Karpas-422 (cell line): ENCODE measurements at regions not wholly inside any gene's neighbourhood (a gene's known extent, or its start where the extent isn't known, plus 50 kb on each side); places are given as distances from the start of the nearest gene placed in this dataset.

Experiments used
- DNase-seq: peaks from one replicate; pipeline ENCODE4 v3.0.0-alpha.2; 2015
- H2AFZ ChIP-seq: fragments of 200-600 bp; sonication (generic); 2 replicates; pipeline ENCODE4 v1.6.1; 2014; ENCODE audit warnings: antibody characterized with exemption, low read length, mixed read lengths
- H3K27ac ChIP-seq: fragments of 200-600 bp; sonication (generic); 2 replicates; pipeline ENCODE4 v1.5.1; 2014; ENCODE audit warnings: mild to moderate bottlenecking, low read length, moderate library complexity
- H3K27me3 ChIP-seq: fragments of 200-600 bp; sonication (generic); 2 replicates; pipeline ENCODE4 v1.6.1; 2014; ENCODE audit warnings: low read length, mixed read lengths
- H3K36me3 ChIP-seq: fragments of 200-600 bp; sonication (generic); 2 replicates; pipeline ENCODE4 v1.6.1; 2014; ENCODE audit warnings: low read length, mixed read lengths; ENCODE audit not compliant: insufficient read depth
- H3K4me1 ChIP-seq: fragments of 200-600 bp; sonication (generic); 2 replicates; pipeline ENCODE4 v1.6.1; 2014; ENCODE audit warnings: mild to moderate bottlenecking, low read length, mixed read lengths
- H3K4me2 ChIP-seq: fragments of 200-600 bp; sonication (generic); 2 replicates; pipeline ENCODE4 v1.6.1; 2014; ENCODE audit warnings: low read length, low read depth, mild to moderate bottlenecking; ENCODE audit not compliant: poor library complexity, severe bottlenecking
- H3K4me3 ChIP-seq: fragments of 200-600 bp; sonication (generic); 2 replicates; pipeline ENCODE4 v1.5.1; 2014; ENCODE audit warnings: mild to moderate bottlenecking, antibody characterized with exemption, low read length, mixed read lengths
- H3K79me2 ChIP-seq: fragments of 200-600 bp; sonication (generic); 2 replicates; pipeline ENCODE4 v1.6.1; 2014; ENCODE audit warnings: mild to moderate bottlenecking, low read length, mixed read lengths
- H3K9ac ChIP-seq: fragments of 200-600 bp; sonication (generic); 2 replicates; pipeline ENCODE4 v1.6.0; 2014; ENCODE audit warnings: low read length
- H3K9me2 ChIP-seq: fragments of 200-600 bp; sonication (generic), shearing (Covaris generic); replicated peaks from 2 replicates; pipeline ENCODE4 v1.6.0; 2014; ENCODE audit warnings: mild to moderate bottlenecking, low read length, moderate library complexity; ENCODE audit not compliant: insufficient read depth
- H3K9me3 ChIP-seq: fragments of 300-700, 200-600 bp; sonication (generic); 2 replicates; pipeline ENCODE4 v1.6.1; 2014; ENCODE audit warnings: low read length, mixed read lengths
- H4K20me1 ChIP-seq: fragments of 200-600 bp; sonication (generic); 2 replicates; pipeline ENCODE4 v1.6.1; 2014; ENCODE audit warnings: mild to moderate bottlenecking, antibody characterized with exemption, low read length, low read depth; ENCODE audit not compliant: insufficient read depth

- no peak overlapping the region for H3K9ac ChIP-seq
- H2AFZ ChIP-seq: peak overlapping the region; percentile 76
- H3K4me1 ChIP-seq: no peaks in the 10 kb centered on the region
- DNase-seq: no peak
- H3K9me3 ChIP-seq: no peaks in the 10 kb centered on the region; the same call in 1 of the 2 replicates
- no peak overlapping the region for H3K4me2 ChIP-seq
- no peaks in the 10 kb centered on the region for H3K36me3 ChIP-seq
- H4K20me1 ChIP-seq: no peaks in the 10 kb centered on the region
- H3K9me2 ChIP-seq: no peaks in the 10 kb centered on the region
- no peaks in the 10 kb centered on the region for H3K27me3 ChIP-seq
- H3K4me3 ChIP-seq: no peak overlapping the region
- H3K79me2 ChIP-seq: no peaks in the 10 kb centered on the region
- H3K27ac ChIP-seq: no peak overlapping the region
These were observed 608.4 kb downstream of the LRFN5 start for GRCh38 chr14:42214981-42215491.

DNA sequence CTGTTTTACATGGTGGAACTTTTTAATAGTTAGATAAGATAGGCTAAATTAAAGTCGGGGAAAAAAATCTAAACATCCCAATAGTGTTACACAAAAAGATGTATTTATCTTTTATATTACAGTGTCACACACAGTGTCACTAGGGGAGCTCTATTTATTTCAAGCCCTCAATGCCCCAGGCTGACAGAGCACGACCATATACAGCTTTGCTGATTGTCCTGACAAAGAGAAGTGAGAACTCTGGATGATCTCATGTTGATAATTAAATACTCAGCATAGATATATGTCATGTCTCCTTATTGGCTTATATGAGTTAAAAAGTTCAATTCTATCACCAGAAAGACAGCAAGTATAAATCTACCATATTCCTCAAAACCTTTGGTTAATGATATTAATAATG is 594.3 kb downstream of the LRFN5 start:
- H3K9me3 ChIP-seq: no peaks in the 10 kb centered on the region
- no peak overlapping the region for H3K4me3 ChIP-seq
- H3K27ac ChIP-seq: no peak overlapping the region
- peaks cover 12% of the 10 kb centered on the region for H3K4me1 ChIP-seq
- H3K27me3 ChIP-seq: no peaks in the 10 kb centered on the region
- H2AFZ ChIP-seq: peak overlapping the region; percentile 79
- no peak overlapping the region for H3K9ac ChIP-seq
- no peaks in the 10 kb centered on the region for H3K79me2 ChIP-seq
- peak; percentile 60 for DNase-seq
- no peaks in the 10 kb centered on the region for H4K20me1 ChIP-seq
- no peaks in the 10 kb centered on the region for H3K9me2 ChIP-seq
- no peak overlapping the region for H3K4me2 ChIP-seq
- no peaks in the 10 kb centered on the region for H3K36me3 ChIP-seq

DNA sequence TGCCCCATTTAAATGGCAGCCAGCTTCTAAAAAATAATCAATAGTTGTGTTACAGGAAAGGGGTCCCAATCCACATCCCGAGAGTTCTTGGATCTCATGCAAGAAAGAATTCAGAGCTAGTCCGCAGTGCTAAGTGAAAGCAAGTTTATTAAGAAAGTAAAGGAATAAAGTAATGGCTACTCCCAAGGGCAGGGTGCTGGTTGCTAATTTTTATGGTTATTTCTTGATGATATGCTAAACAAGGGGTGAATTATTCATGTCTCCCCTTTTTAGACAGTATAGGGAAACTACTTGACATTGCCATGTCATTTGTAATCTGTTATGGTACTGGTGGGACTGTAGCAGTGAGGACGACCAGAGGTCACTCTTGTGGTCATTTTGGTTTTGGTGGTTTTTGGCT is 591.3 kb downstream of the LRFN5 start:
- peaks cover 12% of the 10 kb centered on the region for H3K4me1 ChIP-seq
- DNase-seq: no peak
- H3K9ac ChIP-seq: no peak overlapping the region

GRCh38 chr14:42192738-42193653 is 586.3 kb downstream of the LRFN5 start:
- peak overlapping the region; percentile 74 for H2AFZ ChIP-seq

More for the DNA sequence above, 591.3 kb downstream of the LRFN5 start:
- Histone ChIP-seq H3K27me3 (no peaks in the 10 kb centered on the region), H3K36me3 (no peaks in the 10 kb centered on the region), H4K20me1 (no peaks in the 10 kb centered on the region), H2AFZ (peak overlapping the region; percentile 60; the same call in 1 of the 2 replicates), H3K27ac (no peak overlapping the region), H3K9me2 (no peaks in the 10 kb centered on the region), H3K4me2 (no peak overlapping the region), H3K9me3 (no peaks in the 10 kb centered on the region), H3K79me2 (no peaks in the 10 kb centered on the region), H3K4me3 (no peak overlapping the region)

GRCh38 chr14:42190744-42191143 is 584.1 kb downstream of the LRFN5 start:
- Histone ChIP-seq H3K36me3 (no peaks in the 10 kb centered on the region), H3K4me2 (no peak overlapping the region), H3K27me3 (no peaks in the 10 kb centered on the region), H3K9me3 (no peaks in the 10 kb centered on the region), H4K20me1 (no peaks in the 10 kb centered on the region), H3K9me2 (no peaks in the 10 kb centered on the region), H3K4me3 (no peak overlapping the region), H3K79me2 (no peaks in the 10 kb centered on the region), H2AFZ (peak overlapping the region; percentile 16; the same call in 1 of the 2 replicates), H3K9ac (no peak overlapping the region), H3K4me1 (no peaks in the 10 kb centered on the region), H3K27ac (no peak overlapping the region)
- no peak for DNase-seq

More at GRCh38 chr14:42192738-42193653, 586.3 kb downstream of the LRFN5 start:
- Histone ChIP-seq H3K36me3 (no peaks in the 10 kb centered on the region), H3K79me2 (no peaks in the 10 kb centered on the region), H4K20me1 (no peaks in the 10 kb centered on the region), H3K4me2 (no peak overlapping the region), H3K4me3 (no peak overlapping the region), H3K9me3 (no peaks in the 10 kb centered on the region), H3K27ac (no peak overlapping the region), H3K27me3 (no peaks in the 10 kb centered on the region), H3K4me1 (peaks cover 9% of the 10 kb centered on the region), H3K9ac (no peak overlapping the region), H3K9me2 (no peaks in the 10 kb centered on the region)
- DNase-seq: no peak

DNA sequence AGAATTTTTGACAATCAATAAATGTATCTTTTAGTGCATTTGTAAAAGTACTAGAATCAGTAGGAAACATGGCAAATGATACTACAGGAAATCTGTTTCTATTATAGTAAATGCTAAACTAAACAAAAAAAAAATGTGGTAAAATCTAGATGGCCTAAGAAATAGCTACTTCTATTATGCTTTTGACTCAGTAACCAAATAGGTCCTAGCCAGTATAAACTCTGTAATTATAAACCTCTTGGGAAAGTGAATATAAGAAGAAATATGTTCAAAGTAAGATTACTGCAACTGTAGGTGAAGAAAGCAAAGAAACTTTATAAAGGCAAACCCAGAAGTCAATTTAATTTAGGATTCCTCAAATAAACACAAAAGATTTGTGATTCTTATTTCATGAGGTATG is 581.2 kb downstream of the LRFN5 start:
- DNase-seq: no peak
- H3K9me2 ChIP-seq: no peaks in the 10 kb centered on the region
- H3K27ac ChIP-seq: no peak overlapping the region
- H3K9me3 ChIP-seq: no peaks in the 10 kb centered on the region
- H3K4me3 ChIP-seq: no peak overlapping the region
- no peaks in the 10 kb centered on the region for H3K4me1 ChIP-seq
- H3K27me3 ChIP-seq: no peaks in the 10 kb centered on the region
- H3K4me2 ChIP-seq: no peak overlapping the region
- H3K79me2 ChIP-seq: no peaks in the 10 kb centered on the region
- H3K36me3 ChIP-seq: no peaks in the 10 kb centered on the region
- H4K20me1 ChIP-seq: no peaks in the 10 kb centered on the region
- H2AFZ ChIP-seq: peak overlapping the region; percentile 17; the same call in 1 of the 2 replicates
- no peak overlapping the region for H3K9ac ChIP-seq

GRCh38 chr14:42185718-42186117 is 579.0 kb downstream of the LRFN5 start:
- peak overlapping the region; percentile 25; the same call in 1 of the 2 replicates for H2AFZ ChIP-seq
- H3K36me3 ChIP-seq: no peaks in the 10 kb centered on the region
- H3K9ac ChIP-seq: no peak overlapping the region
- DNase-seq: no peak
- no peak overlapping the region for H3K4me2 ChIP-seq
- no peaks in the 10 kb centered on the region for H3K4me1 ChIP-seq
- no peaks in the 10 kb centered on the region for H3K27me3 ChIP-seq
- no peak overlapping the region for H3K27ac ChIP-seq
- H3K4me3 ChIP-seq: no peak overlapping the region
- H3K9me2 ChIP-seq: no peaks in the 10 kb centered on the region
- no peaks in the 10 kb centered on the region for H4K20me1 ChIP-seq
- no peaks in the 10 kb centered on the region for H3K9me3 ChIP-seq
- no peaks in the 10 kb centered on the region for H3K79me2 ChIP-seq

DNA sequence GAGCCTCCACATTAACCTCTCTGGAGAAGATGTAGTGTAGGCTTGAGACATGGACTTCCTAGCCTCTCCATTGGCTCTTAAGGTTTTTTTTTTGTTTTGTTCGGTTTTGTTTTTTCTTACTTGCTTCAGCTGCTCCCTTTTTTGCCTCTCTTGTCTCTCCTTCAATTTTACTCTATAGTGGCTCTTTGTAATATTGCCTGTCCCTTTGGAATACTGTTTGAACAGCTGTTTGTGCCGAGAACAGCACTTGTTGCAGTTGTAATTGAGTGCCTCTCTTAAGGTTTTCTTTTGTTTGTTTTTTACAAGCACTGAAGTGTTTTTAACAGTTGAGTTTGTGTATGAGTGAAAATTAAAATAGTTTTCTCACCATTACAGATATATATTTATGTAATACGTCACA is 567.7 kb downstream of the LRFN5 start:
- no peak for DNase-seq
- peak overlapping the region; percentile 3; the same call in 1 of the 2 replicates for H2AFZ ChIP-seq
- no peak overlapping the region for H3K27ac ChIP-seq
- H3K36me3 ChIP-seq: no peaks in the 10 kb centered on the region
- H4K20me1 ChIP-seq: no peaks in the 10 kb centered on the region
- no peaks in the 10 kb centered on the region for H3K9me2 ChIP-seq
- H3K9me3 ChIP-seq: peaks cover 6% of the 10 kb centered on the region; the same call in 1 of the 2 replicates
- H3K79me2 ChIP-seq: no peaks in the 10 kb centered on the region
- no peaks in the 10 kb centered on the region for H3K27me3 ChIP-seq
- H3K4me1 ChIP-seq: no peaks in the 10 kb centered on the region
- H3K9ac ChIP-seq: no peak overlapping the region
- no peak overlapping the region for H3K4me3 ChIP-seq
- H3K4me2 ChIP-seq: no peak overlapping the region
